ENCODE measurements at regions not wholly inside any gene's neighbourhood (a gene's known extent, or its start where the extent isn't known, plus 50 kb on each side); places are given as distances from the start of the nearest gene placed in this dataset.

DNA sequence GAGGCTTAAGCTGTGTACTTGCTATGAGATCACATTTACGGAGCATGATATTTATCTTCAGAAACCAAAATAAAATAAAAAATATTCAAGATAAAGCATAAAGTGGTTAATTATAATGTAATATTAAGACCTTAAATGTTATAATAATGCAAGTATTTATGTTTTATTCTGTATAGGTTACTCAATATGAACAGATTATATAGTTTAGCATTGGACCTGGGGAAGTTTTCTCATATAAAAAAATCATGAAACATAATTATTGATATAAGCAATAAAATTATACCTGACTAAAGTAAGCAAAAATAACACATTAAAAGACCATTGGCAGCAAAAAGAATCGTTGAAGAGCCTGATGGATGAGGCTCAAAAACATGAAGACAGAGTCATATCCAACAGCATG is 516.2 kb downstream of the SLC16A7 start:
- no peaks in the 10 kb centered on the region for H3K36me3 ChIP-seq (ENCODE audit: control insufficient read depth, insufficient read depth, low read length)
- DNase-seq (ENCODE audit: low read depth) = no peak
- no peak overlapping the region for H3K4me3 ChIP-seq (ENCODE audit: low read depth, low read length)

DNA sequence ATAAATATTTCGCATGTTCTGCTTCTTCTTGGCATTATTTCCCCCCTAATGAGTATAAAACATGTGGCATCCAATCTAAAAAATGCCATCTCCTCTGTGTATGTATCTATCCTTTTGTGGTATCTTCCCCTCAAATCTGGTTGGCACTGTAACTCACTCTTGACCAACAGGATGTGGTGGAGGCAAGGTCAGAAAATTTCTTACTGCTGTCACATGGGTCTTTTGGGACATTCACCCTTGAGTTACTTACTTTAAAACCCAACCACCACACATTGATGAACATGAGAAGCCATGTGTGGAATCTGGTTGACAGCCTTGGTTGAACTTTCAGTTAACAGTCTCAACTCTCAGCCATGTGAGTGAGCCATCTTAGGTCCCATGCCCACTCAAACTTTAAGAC is 516.9 kb downstream of the SLC16A7 start:
- TF ChIP-seq, protein P1, sequence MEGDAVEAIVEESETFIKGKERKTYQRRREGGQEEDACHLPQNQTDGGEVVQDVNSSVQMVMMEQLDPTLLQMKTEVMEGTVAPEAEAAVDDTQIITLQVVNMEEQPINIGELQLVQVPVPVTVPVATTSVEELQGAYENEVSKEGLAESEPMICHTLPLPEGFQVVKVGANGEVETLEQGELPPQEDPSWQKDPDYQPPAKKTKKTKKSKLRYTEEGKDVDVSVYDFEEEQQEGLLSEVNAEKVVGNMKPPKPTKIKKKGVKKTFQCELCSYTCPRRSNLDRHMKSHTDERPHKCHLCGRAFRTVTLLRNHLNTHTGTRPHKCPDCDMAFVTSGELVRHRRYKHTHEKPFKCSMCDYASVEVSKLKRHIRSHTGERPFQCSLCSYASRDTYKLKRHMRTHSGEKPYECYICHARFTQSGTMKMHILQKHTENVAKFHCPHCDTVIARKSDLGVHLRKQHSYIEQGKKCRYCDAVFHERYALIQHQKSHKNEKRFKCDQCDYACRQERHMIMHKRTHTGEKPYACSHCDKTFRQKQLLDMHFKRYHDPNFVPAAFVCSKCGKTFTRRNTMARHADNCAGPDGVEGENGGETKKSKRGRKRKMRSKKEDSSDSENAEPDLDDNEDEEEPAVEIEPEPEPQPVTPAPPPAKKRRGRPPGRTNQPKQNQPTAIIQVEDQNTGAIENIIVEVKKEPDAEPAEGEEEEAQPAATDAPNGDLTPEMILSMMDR (IDR thresholded peaks at IDR 0.05; ENCODE audit: insufficient read depth, low read length, poor library complexity, severe bottlenecking) = no peak
- H3K4me3 ChIP-seq (ENCODE audit: low read depth, low read length) = no peak overlapping the region
- H3K27me3 ChIP-seq (ENCODE audit: control insufficient read depth, insufficient read depth, low read length) = no peaks in the 10 kb centered on the region
- no peak for DNase-seq (ENCODE audit: low read depth)
- no peaks in the 10 kb centered on the region for H3K36me3 ChIP-seq (ENCODE audit: control insufficient read depth, insufficient read depth, low read length)

More for the DNA sequence above, 516.2 kb downstream of the SLC16A7 start:
- H3K27me3 ChIP-seq (ENCODE audit: control insufficient read depth, insufficient read depth, low read length) = no peaks in the 10 kb centered on the region
- TF ChIP-seq, protein P1 (IDR thresholded peaks at IDR 0.05; ENCODE audit: insufficient read depth, low read length, poor library complexity, severe bottlenecking) = no peak

DNA sequence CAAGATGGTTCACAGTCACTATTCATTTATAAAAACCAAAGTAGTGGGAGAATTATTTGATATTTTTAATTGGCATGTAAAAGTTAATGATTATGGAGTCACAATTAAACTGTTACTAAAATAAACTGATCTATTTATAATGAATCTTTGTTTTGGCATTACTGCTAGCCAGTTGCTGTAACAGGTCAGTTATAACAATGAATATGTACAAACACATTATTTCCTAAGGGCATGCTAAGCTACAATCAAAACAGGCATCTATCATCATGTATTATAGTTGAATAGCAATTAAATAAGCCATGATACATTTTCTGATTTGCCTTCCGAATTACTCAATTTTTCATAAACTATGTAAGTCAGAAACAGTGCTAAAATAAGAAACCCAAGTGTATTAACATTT is 518.3 kb downstream of the SLC16A7 start:
- no peaks in the 10 kb centered on the region for H3K27me3 ChIP-seq (ENCODE audit: control insufficient read depth, insufficient read depth, low read length)
- DNase-seq (ENCODE audit: low read depth) = no peak
- no peaks in the 10 kb centered on the region for H3K36me3 ChIP-seq (ENCODE audit: control insufficient read depth, insufficient read depth, low read length)
- no peak overlapping the region for H3K4me3 ChIP-seq (ENCODE audit: low read depth, low read length)
- TF ChIP-seq, protein P1 (IDR thresholded peaks at IDR 0.05; ENCODE audit: insufficient read depth, low read length, poor library complexity, severe bottlenecking) = no peak

DNA sequence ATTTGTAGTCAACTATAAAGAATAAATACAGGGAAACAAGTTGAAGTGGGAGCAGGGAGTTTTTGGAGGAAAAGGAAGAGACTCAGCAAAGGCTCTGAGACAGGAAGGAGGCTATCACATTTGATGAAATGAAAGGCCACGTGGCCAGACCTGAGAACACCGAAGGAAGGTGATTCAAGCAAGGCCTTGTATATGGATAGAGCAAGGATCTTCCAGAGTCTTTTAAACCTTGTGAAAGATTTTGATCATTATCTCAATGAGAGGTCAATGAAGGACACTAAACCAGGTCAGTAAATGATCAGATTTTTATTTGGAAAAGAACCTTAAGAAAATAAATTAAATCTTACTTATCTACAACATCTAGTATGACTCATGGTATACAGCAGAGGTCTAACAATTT is 523.5 kb downstream of the SLC16A7 start:
- TF ChIP-seq, protein P1 (IDR thresholded peaks at IDR 0.05; ENCODE audit: insufficient read depth, low read length, poor library complexity, severe bottlenecking) = no peak
- no peaks in the 10 kb centered on the region for H3K27me3 ChIP-seq (ENCODE audit: control insufficient read depth, insufficient read depth, low read length)
- no peak overlapping the region for H3K4me3 ChIP-seq (ENCODE audit: low read depth, low read length)
- DNase-seq (ENCODE audit: low read depth) = no peak
- H3K36me3 ChIP-seq (ENCODE audit: control insufficient read depth, insufficient read depth, low read length) = no peaks in the 10 kb centered on the region

DNA sequence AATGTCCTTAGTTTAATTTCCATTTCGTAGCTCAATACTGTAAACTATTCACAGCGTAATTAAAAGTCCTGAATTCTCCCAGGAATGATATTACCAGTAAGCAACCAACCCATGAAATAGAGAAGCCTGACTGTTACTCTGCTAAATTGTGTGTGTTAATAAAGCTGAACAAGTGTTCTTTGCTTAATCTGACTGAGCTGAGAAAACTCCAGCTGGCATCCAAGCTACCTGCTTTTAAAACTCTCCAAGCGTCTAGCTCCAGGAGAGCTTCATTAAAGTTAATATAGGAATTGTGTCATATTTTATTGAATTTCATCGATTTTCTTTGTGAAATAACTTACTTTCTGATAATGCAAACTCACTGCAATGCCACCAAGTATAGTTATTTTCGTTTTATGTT is 524.4 kb downstream of the SLC16A7 start:
- DNase-seq (ENCODE audit: low read depth) = no peak
- TF ChIP-seq, protein P1 (IDR thresholded peaks at IDR 0.05; ENCODE audit: insufficient read depth, low read length, poor library complexity, severe bottlenecking) = no peak
- no peaks in the 10 kb centered on the region for H3K27me3 ChIP-seq (ENCODE audit: control insufficient read depth, insufficient read depth, low read length)
- H3K4me3 ChIP-seq (ENCODE audit: low read depth, low read length) = no peak overlapping the region
- no peaks in the 10 kb centered on the region for H3K36me3 ChIP-seq (ENCODE audit: control insufficient read depth, insufficient read depth, low read length)

DNA sequence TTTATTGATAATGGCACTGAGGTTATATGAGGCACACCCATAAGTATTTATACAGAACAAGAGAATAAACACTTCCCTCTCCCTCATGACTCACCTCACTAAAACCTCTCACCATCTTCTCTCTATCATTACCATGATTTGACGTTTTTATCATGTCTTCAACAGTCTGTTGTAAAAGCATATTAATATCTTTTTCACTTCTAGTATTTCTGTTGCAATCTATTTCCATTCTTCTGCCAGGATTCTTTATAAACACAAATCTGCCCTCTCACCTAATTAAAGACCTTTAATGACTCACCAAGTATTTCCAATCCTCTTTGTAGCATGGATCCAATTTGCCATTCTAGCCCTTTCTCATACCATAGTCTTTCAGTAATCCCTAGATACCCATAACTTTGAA is 527.7 kb downstream of the SLC16A7 start:
- H3K27me3 ChIP-seq (ENCODE audit: control insufficient read depth, insufficient read depth, low read length) = no peaks in the 10 kb centered on the region
- no peak for DNase-seq (ENCODE audit: low read depth)
- H3K36me3 ChIP-seq (ENCODE audit: control insufficient read depth, insufficient read depth, low read length) = no peaks in the 10 kb centered on the region
- TF ChIP-seq, protein P1 (IDR thresholded peaks at IDR 0.05; ENCODE audit: insufficient read depth, low read length, poor library complexity, severe bottlenecking) = no peak
- no peak overlapping the region for H3K4me3 ChIP-seq (ENCODE audit: low read depth, low read length)

All from kidney epithelial cell (primary cell).